Limb (tissue), 2 donors: ENCODE measurements at regions not wholly inside any gene's neighbourhood (a gene's known extent, or its start where the extent isn't known, plus 50 kb on each side); places are given as distances from the start of the nearest gene placed in this dataset.
A peak's percentile ranks its signal among the peaks of the same experiment; 100 is the strongest.

Experiments
- DNase-seq, 2 donors: peaks; one replicate each; pipeline ENCODE4 v3.0.0-alpha.2; 2016; ENCODE audit errors: extremely low spot score in 2 of 2

DNA sequence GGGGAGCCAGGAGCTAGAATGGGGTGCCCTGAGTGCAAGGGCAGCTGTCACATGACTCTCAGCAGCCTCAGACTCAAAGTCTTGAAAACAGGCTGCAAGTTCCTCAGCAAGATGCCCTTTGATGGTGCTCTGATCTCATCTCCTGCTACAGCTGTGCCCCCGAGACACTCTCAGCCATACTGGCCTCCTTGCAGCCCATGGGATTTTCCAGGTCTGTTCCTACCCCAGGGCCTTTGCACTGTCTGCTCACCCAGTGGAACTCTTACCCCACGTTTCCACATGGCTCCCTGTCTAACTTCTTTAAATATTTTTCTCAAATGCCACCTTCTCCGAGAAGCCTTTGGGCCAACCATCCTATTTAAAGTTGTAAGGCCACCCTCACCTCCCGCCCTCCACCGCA lies 146.9 kb downstream of the C16orf95 start:
- DNase-seq, result no peak

- DNase-seq, result no peak
Measured at GRCh38 chr16:87171723-87172122, 145.5 kb downstream of the C16orf95 start.

DNA sequence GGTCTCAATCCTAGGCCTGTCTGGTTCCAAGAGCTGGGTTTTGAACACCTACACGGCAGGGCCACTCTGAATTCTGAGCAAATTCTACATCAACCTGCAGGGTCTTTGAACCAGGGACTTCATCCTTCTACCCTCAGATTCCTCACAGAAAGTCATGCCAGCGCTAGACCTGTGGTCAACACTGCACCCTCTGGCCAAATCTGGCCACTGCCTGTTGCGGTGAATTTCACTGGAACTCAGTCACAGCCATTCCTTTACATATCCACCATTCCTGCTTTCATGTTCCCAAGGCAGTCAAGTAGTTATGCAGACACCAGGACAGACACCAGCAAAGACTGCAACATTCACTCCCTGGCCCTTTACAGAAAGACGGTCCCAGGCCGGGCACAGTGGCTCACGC lies 144.6 kb downstream of the C16orf95 start:
- no peak for DNase-seq

DNA sequence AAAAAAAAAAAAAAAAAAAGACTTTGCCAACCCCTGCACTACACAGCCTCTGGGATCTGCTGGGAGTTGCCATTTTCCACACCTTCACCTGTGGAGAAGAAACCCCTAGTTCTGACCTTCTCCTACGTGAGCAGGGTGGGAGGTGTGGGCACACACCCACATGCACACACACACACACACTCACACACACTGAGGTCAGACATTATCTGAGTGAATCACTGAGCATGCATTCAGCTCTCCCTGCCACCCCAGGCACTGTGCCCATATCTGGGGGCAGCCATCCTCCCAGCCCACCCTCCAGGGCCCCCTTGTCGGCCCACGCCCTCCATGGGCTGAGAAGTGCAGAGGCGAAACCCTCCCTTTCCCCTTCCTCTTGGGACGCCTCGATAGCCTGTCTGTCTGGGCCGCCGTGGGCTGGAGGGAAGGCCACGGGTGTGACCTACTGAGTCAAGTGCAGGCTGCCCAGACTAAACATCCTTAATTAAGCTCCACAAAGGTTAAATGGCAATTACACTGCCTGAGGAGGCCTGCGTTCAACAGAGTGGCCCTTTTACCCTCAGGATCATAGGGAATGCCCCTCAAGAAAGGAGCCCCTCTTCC lies 143.8 kb downstream of the C16orf95 start:
- no peak for DNase-seq

- DNase-seq, result no peak
Measured at GRCh38 chr16:87174061-87174460, 143.1 kb downstream of the C16orf95 start.

- DNase-seq, result no peak
Measured at GRCh38 chr16:87176735-87177134, 140.5 kb downstream of the C16orf95 start.

- DNase-seq, result no peak
Measured at GRCh38 chr16:87177673-87178072, 139.5 kb downstream of the C16orf95 start.

GRCh38 chr16:87178177-87178863 lies 138.9 kb downstream of the C16orf95 start:
- peak in 1 of 2 donors; percentile 21 for DNase-seq

DNA sequence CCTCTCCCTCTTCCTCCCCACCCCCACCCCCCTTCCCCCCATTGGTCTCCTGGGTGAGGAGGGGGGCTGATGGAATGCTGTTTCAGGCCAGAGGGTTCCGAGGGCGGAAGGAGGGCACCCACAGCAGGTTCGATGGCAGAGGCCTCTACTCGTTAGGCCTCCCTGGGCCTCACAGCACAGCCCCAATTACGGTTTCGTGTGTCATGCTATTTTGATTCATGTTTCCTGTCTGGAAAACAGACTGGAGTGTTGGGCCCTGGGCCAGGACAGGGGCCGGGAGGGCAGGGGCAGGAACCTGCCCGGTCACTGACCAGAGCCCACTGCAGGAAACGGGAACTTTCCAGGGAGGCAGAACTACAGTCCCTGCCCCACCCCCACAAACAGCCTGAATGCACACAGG lies 138.2 kb downstream of the C16orf95 start:
- peak in 1 of 2 donors; percentile 50 for DNase-seq

DNA sequence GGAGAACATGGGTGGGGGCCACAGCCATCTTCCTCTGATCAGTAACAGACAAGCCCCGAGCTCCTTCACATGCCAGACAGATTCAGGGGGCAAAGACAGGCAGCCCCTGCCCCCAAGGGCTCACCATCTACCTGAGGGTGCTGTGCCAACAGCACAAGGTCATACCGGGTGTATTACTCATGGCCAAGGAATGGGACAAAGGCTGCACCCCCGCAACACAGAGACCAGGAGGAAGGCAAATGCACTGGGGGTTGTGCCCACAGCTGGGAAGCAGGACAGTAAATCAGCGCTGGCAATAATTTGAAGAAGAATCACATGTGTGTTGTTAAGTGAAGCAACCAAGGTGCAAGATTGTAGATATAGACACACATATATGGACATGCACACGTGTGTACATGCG lies 137.1 kb downstream of the C16orf95 start:
- no peak for DNase-seq

- no peak for DNase-seq
Measured at GRCh38 chr16:87182759-87183158, 134.4 kb downstream of the C16orf95 start.

DNA sequence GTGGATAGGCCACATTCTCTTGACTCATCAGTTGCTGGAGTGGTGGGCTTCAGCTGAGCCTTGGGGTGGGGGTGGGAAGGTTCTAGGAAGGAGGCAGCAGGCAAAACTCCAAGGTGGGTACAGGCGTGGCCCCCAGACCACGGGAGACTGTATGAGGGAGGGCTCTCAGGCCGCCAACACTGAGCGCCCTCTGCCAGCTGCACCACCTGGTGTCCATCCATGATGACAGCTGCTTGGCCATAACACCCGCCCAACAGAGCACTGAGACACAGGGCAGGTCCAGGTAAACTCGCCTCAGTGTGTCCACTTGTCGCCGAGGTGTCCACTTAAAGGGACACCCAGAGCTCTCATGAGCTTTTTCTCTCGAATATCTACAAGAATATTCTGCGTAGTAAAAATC lies 133.5 kb downstream of the C16orf95 start:
- no peak for DNase-seq

DNA sequence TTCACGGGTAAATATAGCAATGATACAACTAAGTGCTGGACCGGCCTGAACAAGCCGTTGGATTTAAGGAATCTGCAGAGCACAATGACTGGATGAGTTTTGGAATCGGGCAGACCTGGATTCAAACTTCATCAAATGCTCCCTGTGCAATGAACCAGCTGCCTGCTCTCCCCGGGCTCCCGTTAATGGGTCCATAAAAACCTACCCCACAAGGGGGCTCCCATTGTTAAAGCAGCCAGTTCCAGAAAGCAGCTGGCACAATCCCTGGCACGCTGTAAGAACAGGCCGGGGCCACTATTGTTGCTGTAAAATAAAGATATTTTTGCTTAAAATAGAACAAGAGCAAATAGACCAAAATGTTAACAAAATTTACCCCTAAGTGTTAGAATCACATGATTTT lies 131.9 kb downstream of the C16orf95 start:
- no peak for DNase-seq

DNA sequence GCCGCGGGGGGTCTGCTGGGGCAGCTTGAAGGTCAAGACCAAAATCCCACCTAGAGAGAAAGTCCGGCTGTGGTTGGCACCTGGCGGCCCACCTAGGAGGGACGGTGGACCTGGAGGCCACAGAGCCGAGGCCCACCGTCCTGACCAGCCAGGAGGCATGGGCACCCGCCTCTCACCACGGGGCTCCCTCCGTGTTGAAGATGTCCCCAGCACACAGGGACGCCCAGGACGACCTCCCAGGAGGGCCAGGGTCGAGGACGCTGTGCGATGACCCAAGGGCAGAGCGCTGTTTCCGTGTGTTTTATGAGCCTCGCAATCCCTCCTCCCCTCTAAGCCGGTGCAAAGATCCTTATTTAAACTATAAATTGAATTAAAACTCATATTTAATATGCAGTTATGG lies 131.2 kb downstream of the C16orf95 start:
- DNase-seq, result no peak

DNA sequence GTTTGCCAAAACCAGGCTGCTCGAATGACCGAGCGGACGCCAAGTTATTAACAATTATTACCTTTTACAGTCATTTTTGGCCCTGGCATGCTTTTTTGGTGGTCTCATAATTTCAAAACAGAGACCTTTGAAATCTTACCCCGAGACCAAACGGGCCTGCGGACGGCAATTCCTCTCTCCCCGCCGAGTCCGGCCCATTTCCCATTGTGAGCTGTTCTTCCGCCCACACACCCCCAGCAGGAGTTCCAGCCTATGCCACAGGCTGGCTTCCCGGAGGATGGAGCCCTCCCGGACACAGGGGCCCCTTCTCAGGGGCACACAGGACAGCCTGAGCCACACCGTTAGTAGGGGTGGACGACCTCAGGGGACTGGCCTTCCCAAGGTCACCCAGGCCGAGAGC lies 130.7 kb downstream of the C16orf95 start:
- DNase-seq, result no peak

DNA sequence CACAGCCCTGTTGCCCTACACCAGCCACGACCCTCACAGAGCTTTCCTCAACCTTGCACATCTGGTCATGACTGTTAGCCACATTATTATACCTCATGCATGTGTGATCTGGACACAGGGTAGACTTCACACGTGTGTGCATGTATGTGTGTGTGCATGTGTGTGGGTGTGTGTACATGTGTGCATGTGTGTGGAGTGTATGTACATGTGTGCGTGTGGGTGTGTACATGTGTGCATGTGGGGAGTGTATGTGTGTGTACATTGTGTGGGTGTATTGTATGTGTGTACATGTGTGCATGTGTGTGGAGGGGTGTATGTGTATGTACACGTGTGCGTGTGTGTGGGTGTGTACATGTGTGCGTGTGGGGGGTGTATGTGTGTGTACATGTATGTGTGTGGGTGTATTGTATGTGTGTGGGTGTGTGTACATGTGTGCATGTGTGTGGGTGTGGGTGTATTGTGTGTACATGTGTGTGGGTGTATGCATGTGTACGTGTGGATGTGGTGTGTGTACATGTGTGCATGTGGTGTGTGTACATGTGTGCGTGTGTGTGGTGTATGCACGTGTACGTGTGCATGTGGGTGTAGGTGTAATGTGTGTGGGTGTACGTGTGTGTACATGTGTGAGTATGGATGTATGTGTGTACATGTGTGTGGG lies 130.2 kb downstream of the C16orf95 start:
- no peak for DNase-seq

DNA sequence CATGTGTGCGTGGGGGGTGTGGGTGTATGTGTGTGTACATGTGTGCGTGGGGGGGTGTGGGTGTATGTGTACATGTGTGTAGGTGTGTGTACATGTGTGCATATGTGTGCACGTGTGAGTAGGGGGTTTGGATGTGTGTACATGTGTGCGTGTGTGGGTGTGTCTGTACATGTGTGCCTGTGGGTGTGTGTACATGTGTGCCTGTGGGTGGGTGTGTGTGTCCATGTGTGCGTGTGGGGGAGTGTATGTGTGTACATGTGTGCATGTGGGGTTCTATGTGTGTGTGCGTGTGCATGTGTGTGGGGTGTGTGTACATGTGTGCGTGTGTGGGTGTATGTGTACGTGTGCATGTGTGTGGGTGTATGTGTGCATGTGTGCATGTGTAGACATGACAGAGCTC lies 129.1 kb downstream of the C16orf95 start:
- no peak for DNase-seq

DNA sequence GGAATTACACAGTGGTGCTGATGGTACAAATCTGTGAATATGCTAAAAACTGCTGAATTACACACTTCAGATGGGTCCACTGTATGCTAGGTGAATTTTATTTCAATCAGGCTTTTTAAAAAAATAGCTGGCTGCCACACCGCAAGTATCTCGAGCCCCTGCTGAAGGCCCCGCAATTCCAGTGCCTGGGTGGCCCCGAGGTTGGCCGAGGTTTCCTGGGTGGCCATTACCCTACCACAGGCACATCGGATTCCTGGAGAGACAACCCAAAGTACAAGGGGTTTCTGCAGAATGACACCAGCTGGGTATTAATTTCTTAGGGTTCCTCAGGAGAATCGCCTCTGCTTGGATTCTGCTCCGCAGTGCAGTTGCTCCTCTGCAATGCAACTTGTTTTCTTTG lies 127.8 kb downstream of the C16orf95 start:
- DNase-seq, result no peak

GRCh38 chr16:87190288-87191230 lies 126.6 kb downstream of the C16orf95 start:
- no peak for DNase-seq

- peak in 1 of 2 donors; percentile 18 for DNase-seq
Measured at GRCh38 chr16:87192452-87193073, 124.6 kb downstream of the C16orf95 start.

DNA sequence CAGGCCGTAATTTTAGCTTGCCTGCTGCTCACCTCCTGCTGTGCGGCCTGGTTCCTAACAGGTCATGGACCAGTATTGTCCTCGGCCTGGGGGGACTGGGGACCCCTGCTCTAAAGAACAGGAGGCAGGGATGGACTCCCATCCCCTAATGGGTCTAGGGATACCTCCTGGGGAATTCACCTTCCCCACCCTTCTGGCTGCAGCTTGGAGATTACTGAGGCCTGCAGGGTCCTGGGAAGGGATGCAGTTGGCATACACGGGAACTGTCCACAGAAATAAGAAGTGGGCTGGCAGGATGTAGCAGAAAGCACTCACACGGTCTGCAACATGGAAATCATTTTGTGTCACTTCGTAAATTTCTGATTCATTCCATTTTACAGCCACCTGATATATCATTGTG lies 123.0 kb downstream of the C16orf95 start:
- DNase-seq, result no peak
